ENCODE measurements at regions not wholly inside any gene's neighbourhood (a gene's known extent, or its start where the extent isn't known, plus 50 kb on each side); places are given as distances from the start of the nearest gene placed in this dataset.

DNA sequence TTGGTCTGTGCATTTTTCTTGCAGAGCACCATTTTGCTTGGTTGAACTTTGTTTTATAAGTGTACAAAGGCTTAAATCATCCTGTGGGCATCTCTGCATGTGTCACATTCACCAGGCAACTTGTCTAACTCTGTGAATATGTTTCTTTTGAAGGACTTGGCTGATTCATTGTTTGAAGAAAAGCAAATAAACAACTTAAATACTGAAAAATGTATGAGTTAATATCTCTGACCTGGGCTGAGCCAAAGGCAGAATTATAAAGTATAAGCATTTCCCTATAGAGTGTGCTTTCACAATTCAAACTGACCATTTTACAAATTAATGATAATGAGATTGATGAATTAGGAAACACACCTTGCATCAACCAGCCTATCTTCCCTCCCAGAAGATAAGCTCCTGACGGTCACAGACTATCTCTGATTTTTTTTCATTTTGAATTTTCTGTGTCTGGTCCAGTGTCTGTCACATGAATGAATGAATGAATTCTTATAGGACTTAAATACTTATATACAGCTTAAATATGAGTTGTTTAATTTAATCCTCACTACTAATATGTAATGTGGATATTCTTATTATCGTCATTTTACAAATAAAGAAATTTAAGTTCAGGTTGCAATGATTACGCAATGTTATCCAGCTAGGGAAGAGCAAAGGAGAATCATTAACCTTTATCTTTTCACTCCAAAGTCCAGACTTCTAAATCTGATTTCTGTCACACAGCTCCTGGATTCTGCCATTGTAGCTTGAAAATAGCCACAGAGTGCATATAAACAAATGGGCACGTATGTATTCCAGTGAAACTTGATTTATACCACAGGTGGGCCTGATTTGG, 182.0 kb upstream of the PHYHIPL start:
- no peak for DNase-seq (ENCODE audit: low read depth in 4 of 4, low spot score in 3 of 4)

DNA sequence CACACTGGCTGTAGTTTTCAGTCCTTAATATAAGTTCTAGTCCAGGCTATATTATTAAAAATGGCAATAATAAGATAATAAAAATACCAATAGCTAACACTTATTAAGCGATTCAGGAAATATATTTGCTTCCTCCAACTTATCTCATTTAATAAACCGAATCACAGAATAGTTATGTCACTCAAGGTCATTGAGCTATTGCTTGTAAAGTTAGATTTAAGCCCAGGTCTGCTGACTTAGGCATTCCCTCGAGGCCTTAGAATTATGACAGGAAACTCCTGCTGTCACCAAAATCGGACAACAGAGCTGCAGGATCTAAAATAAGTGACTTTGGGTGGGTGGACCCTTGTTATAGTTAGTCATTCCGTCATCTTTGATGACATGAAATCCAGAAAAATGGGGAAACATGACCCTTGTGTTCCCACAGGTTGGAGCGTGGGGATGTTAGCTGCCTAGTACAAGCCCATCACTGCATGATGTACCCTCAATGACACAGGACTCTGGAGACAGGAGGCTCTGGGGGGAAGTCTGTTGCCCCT, 181.3 kb upstream of the PHYHIPL start:
- DNase-seq (ENCODE audit: low read depth in 4 of 4, low spot score in 3 of 4): no peak

DNA sequence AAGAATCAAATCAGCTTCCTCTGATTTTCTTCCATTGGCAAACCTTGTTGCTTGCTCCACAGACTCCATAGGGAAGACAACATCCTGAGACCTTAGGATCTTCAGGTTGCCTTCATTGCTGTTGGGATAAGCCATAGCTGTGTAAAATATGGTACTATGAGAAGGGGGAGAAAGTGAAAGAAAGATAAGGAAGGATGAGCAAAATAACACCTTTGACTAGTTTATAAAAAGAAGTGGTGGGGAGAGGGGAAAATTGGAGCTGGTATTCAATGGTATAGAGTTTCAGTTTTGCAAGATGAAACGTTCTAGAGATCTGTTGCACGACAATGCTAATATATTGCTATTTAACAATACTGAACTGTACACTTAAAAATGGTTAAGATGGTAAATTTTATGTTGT, 180.4 kb upstream of the PHYHIPL start:
- DNase-seq (ENCODE audit: low read depth in 4 of 4, low spot score in 3 of 4): no peak

DNA sequence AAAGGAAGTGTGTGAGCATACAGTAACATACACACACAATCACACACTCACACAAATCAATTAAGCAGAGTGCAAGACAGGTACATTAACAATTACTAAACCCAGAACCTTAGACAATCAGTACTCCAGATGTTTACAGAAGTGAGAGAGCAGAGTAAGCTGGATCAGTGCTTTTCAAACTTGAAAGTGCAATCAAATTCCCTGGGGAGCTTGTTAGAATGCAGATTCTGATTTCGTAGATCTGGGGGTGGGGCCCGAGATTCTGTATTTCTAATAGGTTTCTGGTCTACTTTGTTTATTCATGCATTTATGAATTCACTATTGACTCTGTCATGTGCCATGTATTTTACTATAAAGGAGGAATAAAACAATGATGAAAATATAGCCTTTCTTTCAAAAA, 179.6 kb upstream of the PHYHIPL start:
- no peak for DNase-seq (ENCODE audit: low read depth in 4 of 4, low spot score in 3 of 4)

DNA sequence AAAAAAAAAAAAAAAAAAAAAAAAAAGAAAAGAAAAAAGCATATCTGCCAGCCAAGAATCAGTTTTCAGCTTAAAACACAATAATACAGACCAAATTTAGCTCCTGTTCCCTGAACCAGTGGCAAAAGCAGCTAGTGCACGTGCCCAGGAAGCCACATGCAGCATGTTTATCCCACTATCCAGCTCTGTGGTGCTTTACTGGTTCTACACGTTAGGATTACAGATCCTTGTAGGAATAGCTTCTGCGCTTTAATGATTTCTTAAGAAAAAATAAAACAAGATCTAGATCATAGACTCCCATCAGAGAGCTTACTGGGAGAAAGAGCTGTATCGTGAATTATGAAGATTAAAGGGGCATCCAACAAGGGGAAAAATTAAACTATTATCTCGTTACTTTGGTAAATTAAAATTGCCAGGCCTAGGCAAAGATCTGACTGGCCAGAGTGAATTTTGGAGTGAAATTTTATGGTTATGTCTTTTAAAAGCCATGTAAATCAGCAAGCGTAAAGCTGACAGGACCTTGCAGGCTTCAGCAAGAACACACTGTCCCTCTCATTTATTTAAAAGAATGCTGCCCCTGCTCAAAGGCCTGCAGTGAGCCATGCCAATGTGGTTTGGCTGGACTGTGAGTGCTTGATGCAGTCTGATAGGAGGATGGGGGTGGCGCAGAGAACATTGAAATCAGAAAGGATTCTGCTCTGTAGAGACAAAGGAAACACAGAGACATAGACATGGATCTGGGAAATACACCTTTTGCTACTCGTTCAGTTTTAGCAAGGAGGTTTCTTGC, 177.3 kb upstream of the PHYHIPL start:
- no peak for DNase-seq (ENCODE audit: low read depth in 4 of 4, low spot score in 3 of 4)

DNA sequence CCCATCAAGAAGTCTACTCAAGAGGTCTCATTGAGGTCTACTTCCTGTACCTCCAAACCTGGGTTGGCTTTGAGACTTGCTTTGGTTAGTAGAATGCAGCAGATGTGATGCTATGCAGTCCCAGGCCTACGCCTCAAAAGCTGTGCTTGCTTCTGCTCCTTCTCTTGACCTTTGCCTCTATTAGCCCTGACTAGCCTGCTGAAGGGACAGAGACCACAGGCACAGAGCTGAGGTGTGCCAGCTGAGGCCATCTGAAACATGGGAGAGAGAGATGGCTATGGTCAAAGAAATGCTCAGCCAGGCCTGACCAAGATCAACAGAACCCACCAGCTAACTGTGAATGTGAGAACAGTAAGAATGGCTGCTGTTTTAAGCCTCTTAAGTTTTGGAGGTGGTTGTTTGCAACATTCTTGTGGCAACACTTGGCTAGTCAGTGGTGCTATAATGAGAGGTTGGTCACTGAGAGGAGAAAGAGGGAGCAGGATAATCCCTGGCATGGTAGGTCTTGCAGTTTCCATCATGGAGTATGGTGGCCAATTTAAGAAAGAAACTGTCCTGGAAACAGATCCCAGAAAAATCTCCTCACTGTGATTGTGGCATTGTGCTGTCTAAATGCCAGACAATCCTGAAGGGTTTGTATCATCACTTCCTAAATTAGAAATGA, 176.1 kb upstream of the PHYHIPL start:
- DNase-seq (ENCODE audit: low read depth in 4 of 4, low spot score in 3 of 4): no peak

DNA sequence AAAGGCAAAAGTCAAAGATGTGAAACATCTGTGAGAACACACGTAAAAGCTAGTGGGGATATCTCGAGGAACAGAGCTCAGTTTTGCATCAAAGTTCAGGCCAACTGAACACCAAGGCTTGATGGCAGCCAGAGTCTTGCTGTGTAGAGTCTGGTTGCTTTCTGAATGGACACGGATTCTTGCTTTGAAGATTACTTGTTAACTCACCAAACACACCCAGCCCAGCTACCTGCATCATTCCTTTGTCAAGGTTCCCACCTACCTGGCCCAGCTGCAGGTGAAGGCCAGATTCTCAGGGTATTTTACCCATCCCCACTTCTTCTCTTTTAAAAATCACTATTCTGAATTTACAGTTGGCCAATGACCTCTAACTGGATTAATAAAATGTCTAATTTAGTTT, 174.4 kb upstream of the PHYHIPL start:
- DNase-seq (ENCODE audit: low read depth in 4 of 4, low spot score in 3 of 4): no peak

DNA sequence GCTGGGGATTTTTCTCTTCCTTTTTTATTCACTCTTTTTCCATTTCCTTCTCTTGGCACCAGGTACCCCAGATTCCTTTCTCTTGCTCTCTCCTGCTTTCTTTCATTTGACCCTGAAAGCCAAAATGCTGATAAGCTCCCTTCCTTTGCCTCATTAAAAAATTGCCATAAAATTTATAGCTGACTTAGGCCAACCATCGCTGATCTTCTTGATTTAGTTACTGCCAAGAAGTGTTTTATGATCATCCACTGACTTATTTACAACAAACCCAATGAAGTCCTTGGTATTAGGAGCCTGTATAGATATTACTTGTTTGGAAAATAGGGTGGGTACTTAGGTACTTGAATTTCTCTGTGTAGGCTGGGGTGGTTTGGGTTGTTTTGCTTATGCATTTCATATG, 173.2 kb upstream of the PHYHIPL start:
- no peak for DNase-seq (ENCODE audit: low read depth in 4 of 4, low spot score in 3 of 4)

DNA sequence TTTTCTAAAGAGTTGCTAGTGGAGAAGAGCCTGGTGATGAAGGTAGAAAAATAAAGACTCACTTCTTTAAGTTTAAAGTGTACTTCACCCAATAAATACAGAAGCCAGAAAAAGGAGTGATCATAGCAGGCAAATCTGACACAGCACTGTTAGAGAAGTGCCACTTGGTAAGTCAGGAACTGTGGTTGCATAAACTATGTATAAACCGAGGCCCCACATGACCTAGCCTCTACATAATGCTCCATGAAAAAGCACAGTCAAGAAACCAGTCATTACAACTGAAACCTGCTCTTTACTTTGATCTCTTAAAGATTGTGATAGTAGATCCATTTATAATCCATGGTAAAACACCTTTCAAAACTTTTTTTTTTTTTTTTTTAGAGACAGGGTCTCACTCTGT, 172.1 kb upstream of the PHYHIPL start:
- DNase-seq (ENCODE audit: low read depth in 4 of 4, low spot score in 3 of 4): no peak

DNA sequence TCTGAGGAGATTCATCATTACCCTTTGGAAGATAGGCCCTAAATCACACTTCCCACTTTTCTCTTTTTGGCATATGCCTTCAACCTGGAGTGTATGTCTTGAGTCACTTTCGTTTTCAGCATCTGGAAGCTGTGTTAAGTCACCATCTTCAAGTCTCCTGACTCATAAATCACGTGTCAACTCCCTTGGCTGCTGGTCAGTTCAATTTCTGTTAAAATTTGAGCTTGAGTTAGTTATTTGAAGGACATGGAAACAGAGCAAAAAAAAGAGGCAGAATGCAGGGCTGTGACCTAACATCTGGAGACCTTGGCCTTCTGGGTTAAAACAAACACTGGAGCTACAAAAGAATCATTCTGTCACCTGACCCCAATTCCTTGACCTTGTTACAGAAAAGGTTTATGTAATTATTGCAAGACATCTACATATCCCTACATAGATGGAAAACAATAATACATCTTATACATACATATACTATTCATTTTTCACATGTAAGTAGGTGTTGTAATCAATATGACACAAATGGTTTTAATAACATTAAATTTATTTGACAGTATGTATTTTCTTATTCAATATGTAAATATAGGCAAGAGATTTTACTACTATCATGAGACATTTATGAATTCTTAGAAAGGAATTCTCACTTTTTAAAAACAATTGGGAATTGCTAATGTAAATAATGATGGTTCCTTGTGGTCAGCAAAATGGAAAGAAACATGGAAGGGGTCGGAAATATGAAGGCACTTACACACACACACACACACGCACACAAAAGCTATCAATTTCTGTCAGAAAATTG, 169.7 kb upstream of the PHYHIPL start:
- no peak for DNase-seq (ENCODE audit: low read depth in 4 of 4, low spot score in 3 of 4)

DNA sequence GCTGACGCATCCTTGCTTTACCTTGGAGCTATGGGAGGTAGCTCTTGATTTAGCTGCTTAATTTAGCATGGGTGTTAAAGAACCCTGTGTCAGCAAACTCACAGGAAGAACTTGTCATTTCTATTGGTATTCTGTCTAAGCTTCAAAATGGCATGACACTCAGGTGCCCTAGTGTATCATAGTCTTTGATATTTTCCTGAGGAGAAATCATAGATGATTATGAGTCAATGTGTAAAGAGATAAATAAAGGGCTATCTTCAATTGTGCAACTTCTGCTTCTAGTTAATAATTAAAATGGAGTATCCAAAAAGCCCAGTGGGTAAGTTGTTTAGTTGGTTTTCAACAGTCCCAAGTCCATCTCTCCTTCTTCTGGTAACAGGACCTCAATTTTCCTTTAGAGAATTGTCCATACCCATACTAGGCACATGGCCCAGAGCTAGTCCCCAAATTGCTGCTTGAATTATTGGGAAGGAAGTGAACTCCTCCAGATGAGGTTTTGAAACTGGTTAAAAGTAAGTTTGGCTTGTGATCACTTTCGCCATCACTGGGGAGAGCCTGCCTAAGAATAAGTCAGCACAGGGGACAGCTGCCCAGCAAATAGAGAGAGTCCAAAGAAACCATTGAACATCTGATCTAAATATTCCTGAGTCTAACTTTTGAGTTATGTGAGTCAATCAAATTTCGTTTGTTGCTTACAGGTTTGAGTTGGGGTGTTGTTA, 169.0 kb upstream of the PHYHIPL start:
- no peak for DNase-seq (ENCODE audit: low read depth in 4 of 4, low spot score in 3 of 4)

DNA sequence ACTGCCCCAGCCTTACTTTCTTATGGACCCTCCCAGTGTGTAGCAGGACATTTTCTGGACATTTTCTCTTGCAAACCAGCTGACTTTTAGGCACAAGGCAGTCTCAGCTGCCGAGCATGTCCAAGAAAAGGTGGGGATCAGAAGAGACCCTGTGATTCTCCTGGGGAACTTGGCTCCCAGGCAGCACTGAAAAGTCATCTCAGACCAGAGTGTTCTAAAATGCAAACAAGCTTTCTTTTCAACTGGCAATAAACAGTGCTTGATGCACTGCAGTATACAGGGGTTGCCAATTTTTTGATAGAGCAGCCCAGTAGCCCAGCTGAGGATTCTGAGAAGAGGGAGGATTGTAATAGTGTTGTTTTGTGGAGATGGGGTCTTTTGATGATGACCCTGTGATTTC, 168.0 kb upstream of the PHYHIPL start:
- no peak for DNase-seq (ENCODE audit: low read depth in 4 of 4, low spot score in 3 of 4)

DNA sequence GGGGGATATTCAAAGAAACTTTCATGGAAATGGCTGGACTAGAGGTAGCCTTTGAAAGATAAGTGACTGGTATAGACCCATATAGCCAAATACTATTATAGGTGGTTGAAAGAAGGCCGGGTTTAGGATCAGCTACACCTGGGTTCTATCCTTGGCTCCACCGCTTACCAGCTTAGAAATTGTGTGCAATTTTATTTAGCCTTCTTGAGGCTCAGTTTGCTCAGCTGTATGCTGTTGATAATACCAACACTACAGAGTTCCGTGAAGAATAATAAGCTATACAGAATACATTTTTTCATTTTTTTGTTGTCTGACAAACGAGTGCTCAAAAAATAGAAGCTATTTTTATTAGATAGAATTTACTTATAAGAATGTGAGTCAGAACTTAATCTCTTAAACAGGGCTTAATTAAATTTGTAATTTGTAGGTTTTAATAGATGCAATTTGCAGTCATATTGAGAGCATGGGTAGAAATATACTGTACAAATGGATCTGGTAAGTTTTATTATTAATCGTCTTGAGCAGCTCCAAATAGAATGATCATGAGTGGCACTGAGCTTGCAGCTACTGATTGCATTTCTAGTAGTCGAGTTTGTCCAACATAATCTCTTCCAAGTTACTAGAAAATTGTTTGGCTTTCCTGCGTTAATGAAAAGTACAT, 164.3 kb upstream of the PHYHIPL start:
- no peak for DNase-seq (ENCODE audit: low read depth in 4 of 4, low spot score in 3 of 4)

DNA sequence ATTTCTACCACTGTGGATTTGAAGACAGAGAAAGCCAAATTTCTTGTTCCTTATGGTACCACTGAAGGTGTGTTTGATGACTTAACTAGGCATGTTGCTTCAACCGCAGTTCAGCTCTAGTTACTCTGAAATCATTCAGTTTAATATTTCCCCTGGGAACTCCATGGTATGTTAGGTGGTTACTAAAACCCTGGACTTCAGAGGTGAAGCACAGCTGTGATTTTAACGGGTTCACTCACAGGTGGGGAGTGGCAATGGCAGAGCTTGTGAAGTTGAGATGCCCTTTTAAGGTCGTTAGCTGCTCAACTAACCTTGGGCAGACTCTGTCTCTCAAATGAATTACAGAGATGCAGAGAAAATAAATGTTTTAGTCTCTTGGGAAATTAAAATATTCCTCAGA, 163.6 kb upstream of the PHYHIPL start:
- no peak for DNase-seq (ENCODE audit: low read depth in 4 of 4, low spot score in 3 of 4)

DNA sequence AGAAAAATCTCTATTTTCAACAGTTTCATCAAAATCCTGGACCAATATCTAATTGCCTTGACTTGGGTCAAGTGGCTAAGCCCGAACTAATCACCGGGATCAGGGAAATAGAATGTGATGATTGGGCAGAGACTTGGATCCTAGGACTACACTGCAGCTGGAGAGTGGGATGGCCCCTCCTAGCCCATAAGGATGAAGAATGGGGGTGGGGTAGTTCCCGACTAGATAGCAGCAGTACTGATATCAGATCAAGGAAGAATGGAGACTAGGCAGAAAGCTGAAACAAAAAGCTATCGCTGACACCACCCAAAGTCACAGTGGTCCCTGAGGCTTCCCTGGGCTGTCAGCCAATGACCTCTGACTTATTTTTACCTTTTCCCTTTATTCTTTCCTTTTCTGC, 160.4 kb upstream of the PHYHIPL start:
- DNase-seq (ENCODE audit: low read depth in 4 of 4, low spot score in 3 of 4): no peak

DNA sequence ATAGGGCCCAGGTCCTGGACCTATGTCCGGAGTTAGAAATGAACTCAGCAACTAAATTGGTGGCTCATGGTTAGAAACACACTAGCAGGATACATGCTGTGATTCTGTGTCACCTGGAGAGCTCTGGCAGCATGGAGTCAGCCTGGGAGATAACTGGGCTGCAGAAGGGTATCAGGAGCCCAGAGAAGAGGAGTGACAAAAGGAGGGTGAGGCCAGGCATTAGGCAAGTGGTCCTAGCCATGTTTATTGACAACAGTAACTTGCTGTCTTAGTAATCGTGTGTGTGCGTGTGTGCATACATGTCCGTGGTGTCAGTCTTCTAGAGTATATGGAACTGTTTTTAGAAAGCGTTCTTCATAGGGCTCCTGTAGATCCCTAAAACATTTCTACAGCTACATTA, 157.5 kb upstream of the PHYHIPL start:
- no peak for DNase-seq (ENCODE audit: low read depth in 4 of 4, low spot score in 3 of 4)

DNA sequence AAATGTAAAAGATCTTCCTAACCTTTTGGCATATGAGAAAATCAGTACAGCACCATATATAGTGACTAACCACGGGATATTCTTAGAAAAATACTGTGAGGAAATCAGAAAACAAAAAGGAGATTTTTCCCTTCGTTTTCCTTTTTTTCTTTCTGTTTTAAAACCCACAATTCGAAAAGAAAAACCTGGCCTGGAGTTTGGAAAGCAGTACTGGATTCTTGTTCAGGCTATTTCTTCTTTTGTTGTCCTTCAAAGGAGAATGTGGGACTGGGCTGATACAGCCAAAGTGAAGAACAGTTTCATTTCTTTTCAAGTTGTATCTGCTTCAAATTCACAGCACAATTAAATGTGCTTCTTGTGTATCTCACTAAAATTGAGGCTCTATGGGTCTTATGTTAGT, 156.8 kb upstream of the PHYHIPL start:
- no peak for DNase-seq (ENCODE audit: low read depth in 4 of 4, low spot score in 3 of 4)

DNA sequence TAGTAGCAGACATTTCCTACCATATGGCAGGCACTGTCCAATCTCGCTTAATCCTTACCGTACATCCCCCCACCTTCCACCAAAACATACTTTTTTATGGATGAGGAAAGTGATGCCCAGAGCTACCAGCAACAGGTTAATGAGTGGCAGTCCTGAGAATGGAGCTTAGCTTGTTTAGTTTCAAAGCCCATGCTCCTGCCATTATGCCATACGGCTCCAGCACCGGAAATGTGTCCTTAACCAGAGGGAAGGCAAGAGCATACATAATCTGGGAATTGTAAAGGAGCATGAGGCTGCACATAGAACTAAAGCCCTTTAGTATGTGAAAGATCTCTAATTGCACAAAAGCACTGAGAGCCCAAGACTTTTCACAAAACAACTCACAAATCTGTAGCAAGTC, 155.9 kb upstream of the PHYHIPL start:
- no peak for DNase-seq (ENCODE audit: low read depth in 4 of 4, low spot score in 3 of 4)

DNA sequence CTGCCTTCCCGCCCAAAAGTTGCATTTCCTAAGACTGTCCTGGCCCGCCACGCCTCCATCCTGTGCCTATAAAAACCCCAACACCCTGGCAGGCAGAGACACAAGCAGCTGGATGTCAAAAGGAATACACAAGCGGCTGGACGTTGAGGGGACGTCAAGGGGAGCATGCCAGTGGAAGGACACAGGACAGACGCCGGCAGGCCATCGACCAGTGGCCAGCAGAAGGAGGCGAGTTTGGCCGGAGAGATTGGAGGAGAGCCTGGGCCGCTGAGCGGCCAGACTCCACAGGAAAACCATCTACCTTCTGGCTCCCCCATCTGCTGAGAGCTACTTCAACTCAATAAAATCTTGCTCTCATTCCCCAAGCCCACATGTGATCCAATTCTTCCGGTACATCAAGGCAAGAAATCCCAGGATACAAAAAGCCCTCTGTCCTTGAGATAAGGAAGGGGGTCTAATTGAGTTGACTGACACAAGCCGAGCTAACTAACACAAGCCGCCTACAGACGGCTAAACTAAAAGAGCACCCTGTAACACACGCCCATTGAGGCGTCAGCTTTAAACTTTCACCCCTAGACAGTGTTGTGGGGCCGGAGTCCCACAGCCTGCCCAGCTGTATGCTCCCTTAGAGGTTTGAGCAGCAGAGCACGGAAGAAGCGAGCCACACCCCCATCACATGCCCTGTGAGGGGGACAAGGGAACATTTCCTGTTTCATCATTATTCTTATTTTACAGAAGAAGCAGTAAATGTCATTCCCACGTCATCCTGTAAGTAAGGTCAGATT, 150.3 kb upstream of the PHYHIPL start:
- no peak for DNase-seq (ENCODE audit: low read depth in 4 of 4, low spot score in 3 of 4)

All from left renal pelvis (tissue), 4 donors.